Activated CD8-positive, alpha-beta memory T cell treated with anti-CD3 and anti-CD28 coated beads for 48 hours (primary cell): ENCODE measurements at regions not wholly inside any gene's neighbourhood (a gene's known extent, or its start where the extent isn't known, plus 50 kb on each side); places are given as distances from the start of the nearest gene placed in this dataset.

Experiments used
- DNase-seq, 3 experiments: peaks; one replicate each; pipeline ENCODE4 v3.0.0-alpha.2; 2020; ENCODE audit warnings: low read depth in 2 of 3, low spot score in 2 of 3

- DNase-seq: no peak
Observed at GRCh38 chr14:65348137-65348536, 64.4 kb upstream of the FUT8 start.

DNA sequence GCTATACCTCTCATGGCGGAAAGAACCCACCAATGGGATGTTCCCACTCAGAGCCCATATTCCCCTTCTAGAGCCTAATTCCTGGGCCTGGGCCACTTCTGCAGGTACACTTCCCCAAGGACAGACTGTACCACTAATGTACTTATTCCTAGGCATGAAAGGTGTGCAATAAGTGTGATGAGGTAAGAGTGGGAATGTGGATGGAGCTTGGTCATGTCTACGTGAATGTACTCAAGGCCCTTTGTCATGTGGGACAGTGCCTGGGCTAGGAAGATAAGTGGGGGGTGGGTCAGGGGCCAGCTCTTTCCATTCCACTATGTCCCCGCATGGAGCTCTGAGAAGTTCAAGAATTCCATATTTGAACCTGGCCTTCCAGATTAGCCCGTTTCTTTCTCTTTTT is 63.4 kb upstream of the FUT8 start:
- no peak for DNase-seq

- no peak for DNase-seq
Observed at GRCh38 chr14:65351493-65352194, 60.9 kb upstream of the FUT8 start.

DNA sequence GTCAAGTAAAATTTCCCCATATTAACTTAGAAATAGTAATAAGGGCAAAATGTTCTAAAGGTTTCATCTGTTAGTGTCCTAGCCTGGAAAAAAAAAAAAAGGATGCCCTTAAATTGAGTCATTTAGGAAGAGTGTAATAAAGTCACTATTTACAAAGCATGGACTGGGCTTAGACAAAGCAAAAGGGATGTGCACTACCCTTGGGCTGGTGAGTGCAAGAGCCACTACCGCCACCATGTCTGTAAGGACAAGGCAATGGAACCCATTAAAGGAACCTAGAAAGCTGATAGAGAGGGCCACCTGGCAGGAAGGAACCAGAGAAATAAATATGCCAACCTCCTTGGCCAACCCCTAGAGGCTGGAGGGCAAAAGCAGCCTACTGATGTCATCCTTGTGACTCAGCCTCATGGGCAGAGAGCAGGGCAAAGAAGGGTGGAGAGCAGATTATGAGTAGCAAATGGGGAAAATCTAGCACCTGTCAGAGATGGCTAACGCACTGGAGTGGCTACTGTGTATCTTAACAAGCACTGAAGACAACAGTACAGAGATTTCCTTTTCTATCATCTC is 59.5 kb upstream of the FUT8 start:
- DNase-seq: no peak

- no peak for DNase-seq
Observed at GRCh38 chr14:65354131-65354530, 58.4 kb upstream of the FUT8 start.

GRCh38 chr14:65354715-65355114 is 57.8 kb upstream of the FUT8 start:
- no peak for DNase-seq

DNA sequence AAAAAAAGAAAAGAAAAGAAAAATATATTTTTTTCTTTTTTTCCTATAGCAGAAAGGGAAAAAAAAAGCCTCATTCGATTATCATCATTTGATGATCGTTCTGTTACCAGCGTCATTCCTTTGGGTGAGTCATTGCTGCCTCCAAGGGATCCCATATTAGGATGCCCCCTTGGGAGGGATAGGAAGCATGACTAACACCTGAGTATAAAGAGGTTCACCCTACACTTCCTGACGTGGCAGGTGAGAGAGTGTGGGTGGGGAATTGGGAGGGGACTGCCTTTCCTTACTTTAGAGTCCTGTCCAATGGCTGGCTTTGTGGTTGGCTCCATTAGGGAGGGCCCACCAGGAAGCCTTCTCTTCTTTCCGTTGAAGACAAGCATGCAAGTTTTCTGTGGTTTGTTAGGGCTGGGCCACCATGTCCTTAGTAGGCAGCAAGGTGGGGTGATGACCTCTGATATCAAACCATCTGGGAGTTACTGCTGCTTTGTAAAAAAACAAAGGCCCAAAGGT is 56.1 kb upstream of the FUT8 start:
- no peak for DNase-seq

GRCh38 chr14:65357113-65357512 is 55.4 kb upstream of the FUT8 start:
- DNase-seq: no peak

DNA sequence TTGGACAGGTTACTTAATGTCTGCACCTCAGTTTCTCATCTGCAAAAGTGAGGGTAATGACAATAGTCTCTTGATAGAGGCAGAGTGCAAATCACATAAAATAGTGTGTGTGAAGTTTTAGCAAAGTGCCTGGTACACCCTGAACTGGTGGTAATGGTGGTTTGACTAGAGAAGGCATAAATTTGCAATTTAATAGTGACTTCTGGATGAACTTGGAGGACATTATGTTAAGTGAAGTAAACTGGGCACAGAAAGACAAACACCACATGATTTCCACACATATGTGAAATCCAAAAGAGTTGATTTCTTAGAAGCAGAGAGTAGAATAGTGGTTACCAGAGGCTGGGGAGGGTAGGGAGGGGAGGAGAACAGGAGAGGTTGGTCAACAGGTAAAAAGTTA is 54.8 kb upstream of the FUT8 start:
- DNase-seq: no peak

- DNase-seq: no peak
Observed at GRCh38 chr14:65359503-65359902, 53.0 kb upstream of the FUT8 start.

DNA sequence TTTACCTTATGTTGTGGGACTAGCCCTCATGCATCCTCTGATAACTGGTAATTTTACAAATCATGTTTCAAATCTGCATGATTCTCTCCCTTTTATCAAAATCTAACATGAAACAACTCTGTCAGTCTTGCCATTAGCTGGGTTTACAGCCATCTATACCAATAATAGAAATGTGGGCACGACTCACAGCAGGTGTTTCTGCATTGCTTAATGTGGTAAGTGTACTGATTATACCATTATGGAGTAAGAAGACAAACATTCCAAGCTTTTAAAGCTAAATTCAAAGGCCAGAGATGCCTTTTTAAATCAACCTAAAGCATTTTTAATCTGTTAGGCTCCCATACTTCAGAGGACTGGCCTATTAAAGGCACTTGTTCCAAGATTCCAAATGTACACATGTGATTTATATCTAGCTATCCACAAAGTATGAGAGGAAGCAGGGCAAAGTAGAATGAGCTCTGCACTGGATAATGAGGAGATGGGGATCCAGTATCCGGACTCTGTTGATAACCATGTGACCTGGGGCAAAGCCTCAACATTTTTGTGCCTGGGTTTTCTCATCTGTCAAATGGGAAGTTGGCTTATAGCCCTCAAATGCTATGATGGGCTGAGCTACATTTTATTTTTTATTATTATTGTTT is 52.3 kb upstream of the FUT8 start:
- no peak for DNase-seq

- no peak for DNase-seq
Observed at GRCh38 chr14:65361920-65362319, 50.6 kb upstream of the FUT8 start.
